Tongue (tissue), 1 donor: ENCODE measurements at regions not wholly inside any gene's neighbourhood (a gene's known extent, or its start where the extent isn't known, plus 50 kb on each side); places are given as distances from the start of the nearest gene placed in this dataset.

Experiments used
- DNase-seq: peaks from one replicate; pipeline ENCODE4 v3.0.0-alpha.2; 2015

- no peak for DNase-seq
These were observed 114.0 kb upstream of the TSPAN2 start for GRCh38 chr1:115203287-115203686.

GRCh38 chr1:115201598-115201997 is 112.3 kb upstream of the TSPAN2 start:
- DNase-seq = no peak

GRCh38 chr1:115199416-115200132 is 110.3 kb upstream of the TSPAN2 start:
- DNase-seq = no peak

- DNase-seq = peak; percentile 55
These were observed 109.6 kb upstream of the TSPAN2 start for GRCh38 chr1:115198938-115199337.

- no peak for DNase-seq
These were observed 107.0 kb upstream of the TSPAN2 start for GRCh38 chr1:115196296-115196695.

- peak; percentile 41 for DNase-seq
These were observed 105.2 kb upstream of the TSPAN2 start for GRCh38 chr1:115194506-115194905.

- DNase-seq = no peak
These were observed 103.9 kb upstream of the TSPAN2 start for GRCh38 chr1:115193046-115193828.

- no peak for DNase-seq
These were observed 103.0 kb upstream of the TSPAN2 start for GRCh38 chr1:115192200-115192767.

- DNase-seq = no peak
These were observed 102.4 kb upstream of the TSPAN2 start for GRCh38 chr1:115191691-115192090.

- DNase-seq = peak; percentile 27
These were observed 101.4 kb upstream of the TSPAN2 start for GRCh38 chr1:115190540-115191170.

GRCh38 chr1:115189814-115190539 is 100.7 kb upstream of the TSPAN2 start:
- DNase-seq = peak; percentile 82

GRCh38 chr1:115188680-115189395 is 99.5 kb upstream of the TSPAN2 start:
- DNase-seq = no peak

- DNase-seq = peak; percentile 55
These were observed 97.5 kb upstream of the TSPAN2 start for GRCh38 chr1:115186711-115187265.

GRCh38 chr1:115185336-115185735 is 96.0 kb upstream of the TSPAN2 start:
- DNase-seq = no peak

- no peak for DNase-seq
These were observed 95.6 kb upstream of the TSPAN2 start for GRCh38 chr1:115184951-115185331.

GRCh38 chr1:115184260-115184950 is 95.1 kb upstream of the TSPAN2 start:
- no peak for DNase-seq

GRCh38 chr1:115183721-115184259 is 94.5 kb upstream of the TSPAN2 start:
- DNase-seq = peak; percentile 65

GRCh38 chr1:115183158-115183557 is 93.9 kb upstream of the TSPAN2 start:
- no peak for DNase-seq

GRCh38 chr1:115182012-115182715 is 92.9 kb upstream of the TSPAN2 start:
- DNase-seq = no peak

GRCh38 chr1:115181231-115181630 is 91.9 kb upstream of the TSPAN2 start:
- no peak for DNase-seq
